HCT116 (cell line): ENCODE measurements at regions not wholly inside any gene's neighbourhood (a gene's known extent, or its start where the extent isn't known, plus 50 kb on each side); places are given as distances from the start of the nearest gene placed in this dataset.

ENCODE experiments used
- ATAC-seq: fragments of 200-7000 bp; cut with Tn5 transposase; 2 replicates; pipeline ENCODE4 v1.9.1; 2020; ENCODE audit warnings: mild to moderate bottlenecking, moderate library complexity
- BruUV-seq: library from RNA; stranded (reverse); fragments of 400-500 nt; replicated peaks from 2 replicates; lab custom pipeline; 2021; lab: Mats Ljungman, UMichigan
- CTCF ChIA-PET: fragments of 300-600 bp; sonication (Branson Sonifier 250); formaldehyde crosslinking; loops from one replicate; lab custom pipeline; 2021; ENCODE audit warnings: antibody characterized with exemption; lab: Charles Lee
- POLR2A ChIA-PET: fragments of 300-600, 350-600 bp; sonication (Branson Sonifier 250); formaldehyde crosslinking; loops from one replicate; lab custom pipeline; 2021; ENCODE audit warnings: antibody characterized with exemption; lab: Charles Lee
- RAD21 ChIA-PET, 2 experiments: fragments of 300-600 bp; sonication (Branson Sonifier 250); formaldehyde crosslinking; loops; one replicate each; lab custom pipeline; 2023; ENCODE audit warnings: low total read pairs in 2 of 2; ENCODE audit not compliant: uncharacterized antibody in 2 of 2, unreplicated experiment in 2 of 2, low non-redundant PET in 1 of 2; lab: Charles Lee
- DNase-seq: peaks from one replicate; pipeline ENCODE4 v3.0.0-alpha.2; 2010; ENCODE audit warnings: low read depth, low spot score
- H2AFZ ChIP-seq: fragments of 200-600 bp; shearing (Covaris generic), sonication (generic); 2 replicates; pipeline ENCODE4 v1.6.1; 2017; ENCODE audit warnings: low read depth, mixed run types, mixed read lengths, antibody characterized with exemption, low read length; ENCODE audit not compliant: poor library complexity, severe bottlenecking
- H3K27ac ChIP-seq: 2 replicates; pipeline ENCODE4 v1.5.1; 2012; ENCODE audit warnings: low read depth, low read length
- H3K27me3 ChIP-seq: fragments of 200-600 bp; sonication (generic); 2 replicates; pipeline ENCODE4 v1.6.1; 2016; ENCODE audit warnings: mixed run types, low read length, mixed read lengths; ENCODE audit not compliant: insufficient read depth
- H3K36me3 ChIP-seq, 2 experiments: fragments of 200-500 bp in 1 of 2; fragments of 200-600 bp in 1 of 2; sonication (Bioruptor generic) in 1 of 2; sonication (generic) in 1 of 2; 2 replicates each; pipeline versions ENCODE4 v1.5.1 to v1.6.1; 2014 to 2016; ENCODE audit warnings: low read length in 2 of 2, inconsistent platforms in 1 of 2, mixed read lengths in 1 of 2, mixed run types in 1 of 2; ENCODE audit not compliant: insufficient read depth in 2 of 2, control insufficient read depth in 1 of 2
- H3K4me1 ChIP-seq, 2 experiments: fragments of 200-600 bp in 1 of 2; sonication (generic) in 1 of 2; 2 replicates each; pipeline versions ENCODE4 v1.5.1 to v1.6.1; 2012 to 2017; ENCODE audit warnings: low read length in 2 of 2, inconsistent platforms in 1 of 2, mild to moderate bottlenecking in 1 of 2, mixed read lengths in 1 of 2, mixed run types in 1 of 2, moderate library complexity in 1 of 2; ENCODE audit not compliant: insufficient read depth in 2 of 2, control insufficient read depth in 1 of 2
- H3K4me2 ChIP-seq: fragments of 200-600 bp; sonication (generic); 2 replicates; pipeline ENCODE4 v1.6.1; 2017; ENCODE audit warnings: mixed run types, low read length, mixed read lengths
- H3K4me3 ChIP-seq, 2 experiments: fragments of 200-600 bp in 1 of 2; sonication (generic) in 1 of 2; replicated peaks in 1 of 2; 2 replicates each; pipeline ENCODE4 v1.5.1; 2011 to 2016; ENCODE audit warnings: low read length in 2 of 2, control low read depth in 1 of 2, low read depth in 1 of 2, mild to moderate bottlenecking in 1 of 2, mixed read lengths in 1 of 2, mixed run types in 1 of 2
- H3K79me2 ChIP-seq: fragments of 200-600 bp; sonication (generic); 2 replicates; pipeline ENCODE4 v1.6.1; 2017; ENCODE audit warnings: mild to moderate bottlenecking, mixed run types, low read length, moderate library complexity, mixed read lengths; ENCODE audit not compliant: insufficient read depth
- H3K9ac ChIP-seq: fragments of 200-600 bp; sonication (generic); 2 replicates; pipeline ENCODE4 v1.6.1; 2016; ENCODE audit warnings: low read length, mixed read lengths
- H3K9me2 ChIP-seq: fragments of 200-600 bp; sonication (generic), shearing (Covaris generic); 2 replicates; pipeline ENCODE4 v1.6.1; 2017; ENCODE audit warnings: mixed run types, mild to moderate bottlenecking, moderate library complexity; ENCODE audit not compliant: insufficient read depth
- H3K9me3 ChIP-seq, 2 experiments: fragments of 200-500 bp in 1 of 2; fragments of 200-600 bp in 1 of 2; sonication (Bioruptor generic) in 1 of 2; sonication (generic) in 1 of 2; 2 replicates each; pipeline ENCODE4 v1.6.1; 2014 to 2017; ENCODE audit warnings: low read length in 2 of 2, mixed read lengths in 2 of 2, inconsistent platforms in 1 of 2, low read depth in 1 of 2, mild to moderate bottlenecking in 1 of 2, mixed run types in 1 of 2, moderate library complexity in 1 of 2; ENCODE audit not compliant: control insufficient read depth in 1 of 2, insufficient read depth in 1 of 2
- H4K20me1 ChIP-seq: fragments of 200-600 bp; sonication (generic), shearing (Covaris generic); 2 replicates; pipeline ENCODE4 v1.6.1; 2017; ENCODE audit warnings: mixed run types, mild to moderate bottlenecking, moderate library complexity; ENCODE audit not compliant: insufficient read depth
- CBX3 ChIP-seq: IDR thresholded peaks from 2 replicates; pipeline ENCODE4 v1.6.1; 2012; ENCODE audit warnings: low read depth
- CEBPB ChIP-seq: IDR thresholded peaks from 2 replicates; pipeline ENCODE4 v1.6.1; 2012; ENCODE audit warnings: low read depth
- EGR1 ChIP-seq: IDR thresholded peaks from 2 replicates; pipeline ENCODE4 v1.6.1; 2012; ENCODE audit warnings: low read depth
- EZH2 ChIP-seq: fragments of 200-600 bp; sonication (generic); IDR thresholded peaks from 2 replicates; pipeline ENCODE4 v1.6.1; 2017; ENCODE audit warnings: antibody characterized with exemption, mixed run types
- EZH2phosphoT487 ChIP-seq: fragments of 200-600 bp; IDR thresholded peaks from 2 replicates; pipeline ENCODE4 v1.6.1; 2018; ENCODE audit warnings: antibody characterized with exemption, borderline replicate concordance
- FOSL1 ChIP-seq: IDR thresholded peaks from 2 replicates; pipeline ENCODE4 v1.6.1; 2012; ENCODE audit warnings: low read depth
- POLR2AphosphoS5 ChIP-seq: IDR thresholded peaks from 2 replicates; pipeline ENCODE4 v1.6.1; 2011; ENCODE audit warnings: mild to moderate bottlenecking, low read depth, low read length, moderate library complexity
- SIN3A ChIP-seq: IDR thresholded peaks from 2 replicates; pipeline ENCODE4 v1.6.1; 2012; ENCODE audit warnings: low read depth
- SP1 ChIP-seq: IDR thresholded peaks from 2 replicates; pipeline ENCODE4 v1.6.1; 2012; ENCODE audit warnings: low read depth
- SRF ChIP-seq: IDR thresholded peaks from 2 replicates; pipeline ENCODE4 v1.6.1; 2012; ENCODE audit warnings: low read depth
- TCF7L2 ChIP-seq: IDR thresholded peaks from 2 replicates; pipeline ENCODE4 v1.7.0; 2011; ENCODE audit warnings: borderline replicate concordance, inconsistent platforms; ENCODE audit not compliant: insufficient read depth, insufficient read length; ENCODE audit errors: extremely low read depth
- YY1 ChIP-seq: IDR thresholded peaks from 2 replicates; pipeline ENCODE4 v1.6.1; 2011; ENCODE audit warnings: low read length, low read depth, moderate library complexity, mild to moderate bottlenecking; ENCODE audit not compliant: insufficient replicate concordance; ENCODE audit errors: extremely low read depth
- ZFX ChIP-seq: fragments of 450-650 bp; IDR thresholded peaks from 2 replicates; pipeline ENCODE4 v1.6.1; 2017
- intact Hi-C: fragments of 100-400 bp; cut with micrococcal nuclease; formaldehyde crosslinking; loops from 2 replicates; pipeline ENCODE4 v1.10.0; 2022
- TF ChIP-seq, protein P1 (sequence below): IDR thresholded peaks from 2 replicates; pipeline ENCODE4 v1.6.1; 2012
- TF ChIP-seq, protein P2 (sequence below): IDR thresholded peaks from 2 replicates; pipeline ENCODE4 v1.6.1; 2012
- TF ChIP-seq, protein P3 (sequence below): IDR thresholded peaks from 2 replicates; pipeline ENCODE4 v1.6.1; 2012; ENCODE audit warnings: low read depth
- TF ChIP-seq, protein P4 (sequence below): IDR thresholded peaks from 2 replicates; pipeline ENCODE4 v1.6.1; 2011; ENCODE audit warnings: mild to moderate bottlenecking, low read length, moderate library complexity; ENCODE audit not compliant: insufficient replicate concordance; ENCODE audit errors: extremely low read depth

DNA sequence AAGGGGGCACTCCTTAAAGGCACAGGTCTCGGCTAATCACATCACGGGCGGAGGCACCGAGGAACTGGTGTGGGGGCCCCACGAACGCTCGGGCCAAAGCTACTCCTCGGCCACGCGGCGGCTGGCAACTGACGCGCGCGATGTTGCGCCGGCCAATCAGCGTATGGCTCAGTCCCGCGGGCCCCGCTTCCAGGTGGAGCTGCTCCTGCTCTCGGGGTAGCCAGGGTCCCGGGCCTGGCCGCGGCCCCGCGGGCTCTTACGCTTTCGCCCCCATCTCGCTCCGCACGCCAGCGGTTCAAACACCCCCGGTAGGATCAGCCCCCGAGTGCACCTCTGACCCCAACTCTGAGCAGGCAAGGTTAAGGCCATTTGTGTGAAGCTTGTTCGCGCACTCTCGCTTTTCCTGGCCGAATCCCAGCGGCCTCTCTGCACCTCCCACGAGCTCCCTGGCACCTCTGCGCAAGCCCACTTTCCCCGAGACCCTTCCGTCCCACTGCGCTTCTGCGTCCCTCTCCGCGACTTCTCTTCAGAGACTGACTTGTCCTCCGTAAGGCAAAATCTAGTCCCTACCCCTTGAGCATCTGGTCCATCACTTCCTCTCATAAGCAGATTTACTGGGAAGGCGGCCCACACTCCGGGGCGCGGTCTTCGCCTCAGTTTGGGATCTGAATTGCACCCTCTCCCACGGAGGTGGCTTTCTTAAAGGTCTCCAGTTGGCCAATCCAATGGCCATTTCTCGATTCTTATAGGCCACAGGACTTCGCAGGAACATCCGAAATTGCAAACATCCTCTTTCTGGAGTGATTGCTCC, 200.9 kb upstream of the TBX20 start:
- Histone ChIP-seq H3K9ac (no peak overlapping the region), H3K27ac (no peak overlapping the region), H2AFZ (no peak overlapping the region), H3K4me3 (no peak overlapping the region), H3K27me3 (no peaks in the 10 kb centered on the region), H3K79me2 (no peaks in the 10 kb centered on the region), H3K9me3 (no peaks in the 10 kb centered on the region), H4K20me1 (no peaks in the 10 kb centered on the region), H3K9me2 (no peaks in the 10 kb centered on the region), H3K4me1 (no peaks in the 10 kb centered on the region)
- POLR2A ChIA-PET: no interaction called here
- intact Hi-C loops: no loop called here
- RAD21 ChIA-PET: no interaction called here
- CTCF ChIA-PET: no interaction called here
- TF ChIP-seq SRF (no peak), SIN3A (no peak), CBX3 (no peak), CEBPB (no peak), EGR1 (no peak), SP1 (no peak), TCF7L2 (no peak), EZH2 (no peak), EZH2phosphoT487 (no peak), FOSL1 (no peak), YY1 (no peak), ZFX (no peak), POLR2AphosphoS5 (no peak)
- TF ChIP-seq, protein P1, sequence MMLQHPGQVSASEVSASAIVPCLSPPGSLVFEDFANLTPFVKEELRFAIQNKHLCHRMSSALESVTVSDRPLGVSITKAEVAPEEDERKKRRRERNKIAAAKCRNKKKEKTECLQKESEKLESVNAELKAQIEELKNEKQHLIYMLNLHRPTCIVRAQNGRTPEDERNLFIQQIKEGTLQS: no peak
- TF ChIP-seq, protein P2, sequence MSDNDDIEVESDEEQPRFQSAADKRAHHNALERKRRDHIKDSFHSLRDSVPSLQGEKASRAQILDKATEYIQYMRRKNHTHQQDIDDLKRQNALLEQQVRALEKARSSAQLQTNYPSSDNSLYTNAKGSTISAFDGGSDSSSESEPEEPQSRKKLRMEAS: no peak
- TF ChIP-seq, protein P3, sequence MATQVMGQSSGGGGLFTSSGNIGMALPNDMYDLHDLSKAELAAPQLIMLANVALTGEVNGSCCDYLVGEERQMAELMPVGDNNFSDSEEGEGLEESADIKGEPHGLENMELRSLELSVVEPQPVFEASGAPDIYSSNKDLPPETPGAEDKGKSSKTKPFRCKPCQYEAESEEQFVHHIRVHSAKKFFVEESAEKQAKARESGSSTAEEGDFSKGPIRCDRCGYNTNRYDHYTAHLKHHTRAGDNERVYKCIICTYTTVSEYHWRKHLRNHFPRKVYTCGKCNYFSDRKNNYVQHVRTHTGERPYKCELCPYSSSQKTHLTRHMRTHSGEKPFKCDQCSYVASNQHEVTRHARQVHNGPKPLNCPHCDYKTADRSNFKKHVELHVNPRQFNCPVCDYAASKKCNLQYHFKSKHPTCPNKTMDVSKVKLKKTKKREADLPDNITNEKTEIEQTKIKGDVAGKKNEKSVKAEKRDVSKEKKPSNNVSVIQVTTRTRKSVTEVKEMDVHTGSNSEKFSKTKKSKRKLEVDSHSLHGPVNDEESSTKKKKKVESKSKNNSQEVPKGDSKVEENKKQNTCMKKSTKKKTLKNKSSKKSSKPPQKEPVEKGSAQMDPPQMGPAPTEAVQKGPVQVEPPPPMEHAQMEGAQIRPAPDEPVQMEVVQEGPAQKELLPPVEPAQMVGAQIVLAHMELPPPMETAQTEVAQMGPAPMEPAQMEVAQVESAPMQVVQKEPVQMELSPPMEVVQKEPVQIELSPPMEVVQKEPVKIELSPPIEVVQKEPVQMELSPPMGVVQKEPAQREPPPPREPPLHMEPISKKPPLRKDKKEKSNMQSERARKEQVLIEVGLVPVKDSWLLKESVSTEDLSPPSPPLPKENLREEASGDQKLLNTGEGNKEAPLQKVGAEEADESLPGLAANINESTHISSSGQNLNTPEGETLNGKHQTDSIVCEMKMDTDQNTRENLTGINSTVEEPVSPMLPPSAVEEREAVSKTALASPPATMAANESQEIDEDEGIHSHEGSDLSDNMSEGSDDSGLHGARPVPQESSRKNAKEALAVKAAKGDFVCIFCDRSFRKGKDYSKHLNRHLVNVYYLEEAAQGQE: no peak
- TF ChIP-seq, protein P4, sequence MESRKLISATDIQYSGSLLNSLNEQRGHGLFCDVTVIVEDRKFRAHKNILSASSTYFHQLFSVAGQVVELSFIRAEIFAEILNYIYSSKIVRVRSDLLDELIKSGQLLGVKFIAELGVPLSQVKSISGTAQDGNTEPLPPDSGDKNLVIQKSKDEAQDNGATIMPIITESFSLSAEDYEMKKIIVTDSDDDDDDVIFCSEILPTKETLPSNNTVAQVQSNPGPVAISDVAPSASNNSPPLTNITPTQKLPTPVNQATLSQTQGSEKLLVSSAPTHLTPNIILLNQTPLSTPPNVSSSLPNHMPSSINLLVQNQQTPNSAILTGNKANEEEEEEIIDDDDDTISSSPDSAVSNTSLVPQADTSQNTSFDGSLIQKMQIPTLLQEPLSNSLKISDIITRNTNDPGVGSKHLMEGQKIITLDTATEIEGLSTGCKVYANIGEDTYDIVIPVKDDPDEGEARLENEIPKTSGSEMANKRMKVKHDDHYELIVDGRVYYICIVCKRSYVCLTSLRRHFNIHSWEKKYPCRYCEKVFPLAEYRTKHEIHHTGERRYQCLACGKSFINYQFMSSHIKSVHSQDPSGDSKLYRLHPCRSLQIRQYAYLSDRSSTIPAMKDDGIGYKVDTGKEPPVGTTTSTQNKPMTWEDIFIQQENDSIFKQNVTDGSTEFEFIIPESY: no peak
- TF ChIP-seq, all 23 proteins: peak for 0
- ATAC-seq (no peak), DNase-seq (no peak)
- no peaks in the 10 kb centered on the region for H3K36me3 ChIP-seq
- H3K4me2 ChIP-seq: no peak overlapping the region
- BruUV-seq: no TSS peak
